SK-N-SH (cell line): ENCODE measurements at regions not wholly inside any gene's neighbourhood (a gene's known extent, or its start where the extent isn't known, plus 50 kb on each side); places are given as distances from the start of the nearest gene placed in this dataset.

ENCODE experiments used
- CTCF ChIA-PET: fragments of 300-600, 350-600 bp; formaldehyde crosslinking; extraction: SDS; loops from one replicate; lab custom pipeline; 2021; lab: Yijun Ruan, JAX
- POLR2A ChIA-PET: fragments of 350-600 bp; sonication (Branson Sonifier 250); formaldehyde crosslinking; extraction: SDS; loops from one replicate; lab custom pipeline; 2020; ENCODE audit warnings: antibody characterized with exemption, inconsistent platforms; lab: Yijun Ruan, JAX
- DNase-seq: peaks from one replicate; pipeline ENCODE4 v3.0.0; 2012
- H2AFZ ChIP-seq: fragments of 200-600 bp; sonication (generic); 2 replicates; pipeline ENCODE4 v1.8.1; 2016; ENCODE audit warnings: antibody characterized with exemption, mild to moderate bottlenecking, low read depth
- H3F3A ChIP-seq: fragments of 200-600 bp; sonication (generic); replicated peaks from 2 replicates; pipeline ENCODE3; 2016; ENCODE audit warnings: antibody characterized with exemption, mild to moderate bottlenecking; ENCODE audit not compliant: insufficient read depth
- H3K27ac ChIP-seq, 2 experiments: fragments of 200-500 bp in 1 of 2; fragments of 200-600 bp in 1 of 2; sonication (Bioruptor generic) in 1 of 2; sonication (generic), shearing (Covaris generic) in 1 of 2; 2 replicates each; pipeline versions ENCODE4 v1.5.1 to v1.6.1; 2014 to 2016; ENCODE audit warnings: low read depth in 2 of 2, inconsistent platforms in 1 of 2, low read length in 1 of 2, mild to moderate bottlenecking in 1 of 2, mixed read lengths in 1 of 2
- H3K27me3 ChIP-seq: fragments of 200-600 bp; sonication (generic), shearing (Covaris generic); 2 replicates; pipeline ENCODE4 v1.6.1; 2016; ENCODE audit warnings: mixed run types; ENCODE audit not compliant: insufficient read depth
- H3K36me3 ChIP-seq, 2 experiments: fragments of 200-500 bp in 1 of 2; fragments of 200-600 bp in 1 of 2; sonication (Bioruptor generic) in 1 of 2; sonication (generic) in 1 of 2; replicated peaks in 1 of 2; 2 replicates each; pipeline versions ENCODE3 to v1.5.1; 2014 to 2016; ENCODE audit warnings: low read length in 1 of 2, mild to moderate bottlenecking in 1 of 2; ENCODE audit not compliant: insufficient read depth in 2 of 2, control insufficient read depth in 1 of 2
- H3K4me1 ChIP-seq, 2 experiments: fragments of 200-500 bp in 1 of 2; fragments of 200-600 bp in 1 of 2; sonication (Bioruptor generic) in 1 of 2; sonication (generic), shearing (Covaris generic) in 1 of 2; 2 replicates each; pipeline versions ENCODE4 v1.5.1 to v1.6.1; 2014 to 2016; ENCODE audit warnings: low read depth in 1 of 2, low read length in 1 of 2, mixed run types in 1 of 2; ENCODE audit not compliant: insufficient read depth in 2 of 2, control insufficient read depth in 1 of 2
- H3K4me2 ChIP-seq: fragments of 200-600 bp; sonication (generic), shearing (Covaris generic); 2 replicates; pipeline ENCODE4 v1.6.1; 2017; ENCODE audit warnings: mixed run types
- H3K4me3 ChIP-seq, 2 experiments: fragments of 200-500 bp in 1 of 2; fragments of 200-600 bp in 1 of 2; sonication (Bioruptor generic) in 1 of 2; sonication (generic), shearing (Covaris generic) in 1 of 2; 2 replicates each; pipeline versions ENCODE4 v1.5.1 to v1.8.1; 2014 to 2016; ENCODE audit warnings: low read depth in 2 of 2, inconsistent platforms in 1 of 2, low read length in 1 of 2, mild to moderate bottlenecking in 1 of 2, mixed read lengths in 1 of 2, moderate library complexity in 1 of 2
- H3K79me2 ChIP-seq: fragments of 200-600 bp; sonication (generic); 2 replicates; pipeline ENCODE4 v1.8.1; 2017; ENCODE audit warnings: mild to moderate bottlenecking; ENCODE audit not compliant: insufficient read depth
- H3K9ac ChIP-seq: fragments of 200-600 bp; sonication (generic); 2 replicates; pipeline ENCODE4 v1.6.1; 2017; ENCODE audit warnings: mixed run types
- H3K9me2 ChIP-seq: fragments of 200-600 bp; sonication (generic); 2 replicates; pipeline ENCODE4 v1.6.1; 2017; ENCODE audit warnings: mixed run types
- H3K9me3 ChIP-seq: fragments of 200-600 bp; sonication (generic); 2 replicates; pipeline ENCODE4 v1.6.1; 2017; ENCODE audit warnings: mixed run types, mild to moderate bottlenecking, moderate library complexity
- H4K20me1 ChIP-seq: fragments of 200-600 bp; sonication (generic); 2 replicates; pipeline ENCODE4 v1.6.1; 2017; ENCODE audit warnings: mild to moderate bottlenecking, mixed run types; ENCODE audit not compliant: insufficient read depth
- CHD2 ChIP-seq: fragments of 150-350 bp; IDR thresholded peaks from 2 replicates; pipeline ENCODE4 v1.6.1; 2018; ENCODE audit warnings: low read length; ENCODE audit not compliant: partially characterized antibody
- ELF1 ChIP-seq: IDR thresholded peaks from 2 replicates; pipeline ENCODE4 v1.4.0; 2012
- EP300 ChIP-seq, 2 experiments: IDR thresholded peaks; 2 replicates each; pipeline versions ENCODE4 v1.4.0 to v1.6.1; 2012; ENCODE audit warnings: borderline replicate concordance in 1 of 2, low read depth in 1 of 2, low read length in 1 of 2
- FOXJ3 ChIP-seq: sonication (generic); formaldehyde crosslinking; IDR thresholded peaks from 2 replicates; pipeline ENCODE4 v1.5.1; 2020; ENCODE audit warnings: mild to moderate bottlenecking, missing genetic modification reagents
- NFIC ChIP-seq: IDR thresholded peaks from 2 replicates; pipeline ENCODE4 v1.4.0; 2012; ENCODE audit warnings: borderline replicate concordance
- RCOR1 ChIP-seq: fragments of 150-350 bp; IDR thresholded peaks from 2 replicates; pipeline ENCODE4 v1.6.1; 2017; ENCODE audit warnings: antibody characterized with exemption, low read length
- RFX5 ChIP-seq: IDR thresholded peaks from 2 replicates; pipeline ENCODE4 v1.6.1; 2012; ENCODE audit warnings: mild to moderate bottlenecking, improper control_type of control experiment, low read length
- RXRA ChIP-seq: IDR thresholded peaks from 2 replicates; pipeline ENCODE4 v1.4.0; 2012; ENCODE audit warnings: low read depth, mild to moderate bottlenecking, borderline replicate concordance
- SIN3A ChIP-seq: IDR thresholded peaks from 2 replicates; pipeline ENCODE4 v1.6.1; 2012; ENCODE audit warnings: low read depth, mild to moderate bottlenecking, low read length, moderate library complexity, borderline replicate concordance
- SMC3 ChIP-seq: IDR thresholded peaks from 2 replicates; pipeline ENCODE4 v1.6.1; 2012; ENCODE audit warnings: low read depth, low read length, improper control_type of control experiment
- TCF12 ChIP-seq: IDR thresholded peaks from 2 replicates; pipeline ENCODE4 v1.4.0; 2012
- TEAD4 ChIP-seq: IDR thresholded peaks from 2 replicates; pipeline ENCODE4 v1.4.0; 2012; ENCODE audit warnings: mild to moderate bottlenecking, borderline replicate concordance; ENCODE audit not compliant: insufficient read depth
- USF2 ChIP-seq: fragments of 150-350 bp; IDR thresholded peaks from 2 replicates; pipeline ENCODE4 v1.6.1; 2017; ENCODE audit warnings: antibody characterized with exemption, low read length, low read depth, borderline replicate concordance
- WGBS: methylation state at CpG from one replicate; pipeline ENCODE4 v1.1.6; 2017; ENCODE audit warnings: low lambda C conversion rate; 5-methylcytosine and 5-hydroxymethylcytosine counted together
- TF ChIP-seq, protein P1 (sequence below): IDR thresholded peaks from 2 replicates; pipeline ENCODE4 v1.4.0; 2012; ENCODE audit warnings: low read depth, borderline replicate concordance
- TF ChIP-seq, protein P2 (sequence below): IDR thresholded peaks from 2 replicates; pipeline ENCODE4 v1.4.0; 2012; ENCODE audit warnings: low read depth
- TF ChIP-seq, protein P3 (sequence below): fragments of 200-600 bp; sonication (generic); IDR thresholded peaks from 2 replicates; pipeline ENCODE4 v1.6.1; 2017; ENCODE audit warnings: antibody characterized with exemption, mild to moderate bottlenecking, moderate library complexity

GRCh38 chr13:99724633-99725517 lies 223.6 kb downstream of the TM9SF2 start (continued):
- TF ChIP-seq RXRA (no peak), CHD2 (no peak), NFIC (no peak), TCF12 (no peak), SIN3A (no peak), FOXJ3 (CRISPR knock-in tag) (no peak)
- TF ChIP-seq, protein P1, sequence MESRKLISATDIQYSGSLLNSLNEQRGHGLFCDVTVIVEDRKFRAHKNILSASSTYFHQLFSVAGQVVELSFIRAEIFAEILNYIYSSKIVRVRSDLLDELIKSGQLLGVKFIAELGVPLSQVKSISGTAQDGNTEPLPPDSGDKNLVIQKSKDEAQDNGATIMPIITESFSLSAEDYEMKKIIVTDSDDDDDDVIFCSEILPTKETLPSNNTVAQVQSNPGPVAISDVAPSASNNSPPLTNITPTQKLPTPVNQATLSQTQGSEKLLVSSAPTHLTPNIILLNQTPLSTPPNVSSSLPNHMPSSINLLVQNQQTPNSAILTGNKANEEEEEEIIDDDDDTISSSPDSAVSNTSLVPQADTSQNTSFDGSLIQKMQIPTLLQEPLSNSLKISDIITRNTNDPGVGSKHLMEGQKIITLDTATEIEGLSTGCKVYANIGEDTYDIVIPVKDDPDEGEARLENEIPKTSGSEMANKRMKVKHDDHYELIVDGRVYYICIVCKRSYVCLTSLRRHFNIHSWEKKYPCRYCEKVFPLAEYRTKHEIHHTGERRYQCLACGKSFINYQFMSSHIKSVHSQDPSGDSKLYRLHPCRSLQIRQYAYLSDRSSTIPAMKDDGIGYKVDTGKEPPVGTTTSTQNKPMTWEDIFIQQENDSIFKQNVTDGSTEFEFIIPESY, result no peak

DNA sequence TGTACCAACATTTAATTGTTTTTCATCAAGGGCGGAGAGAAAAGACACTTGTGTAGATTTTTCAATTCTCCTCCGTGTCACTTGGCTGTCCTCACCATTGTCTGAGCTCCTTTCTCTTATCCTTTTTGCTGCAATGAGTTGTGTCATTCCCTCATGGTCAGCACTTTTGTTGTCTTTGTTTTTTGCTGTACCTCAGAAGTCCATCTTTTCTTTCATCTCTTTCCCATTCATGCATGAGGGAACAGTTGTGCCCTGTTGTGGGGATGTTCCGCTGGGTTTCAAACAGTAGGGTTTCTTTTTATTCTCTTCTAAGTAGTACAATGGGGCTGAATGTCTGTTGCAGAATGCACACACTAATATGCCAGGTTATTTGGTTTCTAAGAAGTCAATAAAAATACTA lies 222.6 kb downstream of the TM9SF2 start:
- H3K9ac ChIP-seq, result no peak overlapping the region
- no peak overlapping the region for H3K27ac ChIP-seq
- no peak for TF ChIP-seq EP300 (IDR thresholded peaks at IDR 0.05; ENCODE audit: borderline replicate concordance in 1 of 2, low read depth in 1 of 2, low read length in 1 of 2)
- no peak for TF ChIP-seq RCOR1
- TF ChIP-seq SMC3, result no peak
- no peak for TF ChIP-seq TEAD4
- TF ChIP-seq TCF12, result no peak
- TF ChIP-seq ELF1, result no peak
- no peak for TF ChIP-seq RFX5
- TF ChIP-seq, protein P2, sequence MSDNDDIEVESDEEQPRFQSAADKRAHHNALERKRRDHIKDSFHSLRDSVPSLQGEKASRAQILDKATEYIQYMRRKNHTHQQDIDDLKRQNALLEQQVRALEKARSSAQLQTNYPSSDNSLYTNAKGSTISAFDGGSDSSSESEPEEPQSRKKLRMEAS, result no peak
- TF ChIP-seq, protein P3, sequence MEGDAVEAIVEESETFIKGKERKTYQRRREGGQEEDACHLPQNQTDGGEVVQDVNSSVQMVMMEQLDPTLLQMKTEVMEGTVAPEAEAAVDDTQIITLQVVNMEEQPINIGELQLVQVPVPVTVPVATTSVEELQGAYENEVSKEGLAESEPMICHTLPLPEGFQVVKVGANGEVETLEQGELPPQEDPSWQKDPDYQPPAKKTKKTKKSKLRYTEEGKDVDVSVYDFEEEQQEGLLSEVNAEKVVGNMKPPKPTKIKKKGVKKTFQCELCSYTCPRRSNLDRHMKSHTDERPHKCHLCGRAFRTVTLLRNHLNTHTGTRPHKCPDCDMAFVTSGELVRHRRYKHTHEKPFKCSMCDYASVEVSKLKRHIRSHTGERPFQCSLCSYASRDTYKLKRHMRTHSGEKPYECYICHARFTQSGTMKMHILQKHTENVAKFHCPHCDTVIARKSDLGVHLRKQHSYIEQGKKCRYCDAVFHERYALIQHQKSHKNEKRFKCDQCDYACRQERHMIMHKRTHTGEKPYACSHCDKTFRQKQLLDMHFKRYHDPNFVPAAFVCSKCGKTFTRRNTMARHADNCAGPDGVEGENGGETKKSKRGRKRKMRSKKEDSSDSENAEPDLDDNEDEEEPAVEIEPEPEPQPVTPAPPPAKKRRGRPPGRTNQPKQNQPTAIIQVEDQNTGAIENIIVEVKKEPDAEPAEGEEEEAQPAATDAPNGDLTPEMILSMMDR, result no peak
- no peak for TF ChIP-seq NFIC
- no peak for TF ChIP-seq USF2
- TF ChIP-seq, all 33 proteins: peak for 0
- Histone ChIP-seq H3K4me1 (no peaks in the 10 kb centered on the region), H3K9me3 (no peaks in the 10 kb centered on the region), H4K20me1 (no peaks in the 10 kb centered on the region), H3F3A (no peaks in the 10 kb centered on the region), H3K9me2 (no peaks in the 10 kb centered on the region), H3K27me3 (no peaks in the 10 kb centered on the region), H3K36me3 (no peaks in the 10 kb centered on the region), H3K4me2 (no peak overlapping the region), H2AFZ (no peak overlapping the region), H3K79me2 (no peaks in the 10 kb centered on the region), H3K4me3 (no peak overlapping the region)
- WGBS, result 89% methylated on average over 3 of the region's 3 CpGs
- CTCF ChIA-PET, result no interaction called here
- POLR2A ChIA-PET, result no interaction called here
- no peak for DNase-seq
